Sigmoid colon (tissue), 4 donors: ENCODE measurements at regions not wholly inside any gene's neighbourhood (a gene's known extent, or its start where the extent isn't known, plus 50 kb on each side); places are given as distances from the start of the nearest gene placed in this dataset.

Source experiments
- EP300 ChIP-seq, 4 donors: sonication (generic); formaldehyde crosslinking; IDR thresholded peaks; one replicate each; pipeline ENCODE4 v1.6.1; 2017; ENCODE audit warnings: antibody characterized with exemption in 4 of 4
- POLR2A ChIP-seq, 2 donors: fragments of 450-650 bp; IDR thresholded peaks; one replicate each; pipeline ENCODE4 v1.6.1; 2016; ENCODE audit warnings: antibody characterized with exemption in 2 of 2, mild to moderate bottlenecking in 2 of 2, moderate library complexity in 2 of 2
- POLR2AphosphoS5 ChIP-seq, 4 donors: sonication (generic); formaldehyde crosslinking; IDR thresholded peaks; one replicate each; pipeline ENCODE4 v1.6.1; 2017; ENCODE audit warnings: antibody characterized with exemption in 4 of 4
- TF ChIP-seq, protein P1 (sequence below), 4 experiments: fragments of 450-650 bp in 3 of 4; fragments of 200-600 bp in 1 of 4; IDR thresholded peaks; one replicate each; pipeline ENCODE4 v1.5.1; 2016 to 2019; ENCODE audit warnings: antibody characterized with exemption in 4 of 4, mild to moderate bottlenecking in 3 of 4, moderate library complexity in 2 of 4

DNA sequence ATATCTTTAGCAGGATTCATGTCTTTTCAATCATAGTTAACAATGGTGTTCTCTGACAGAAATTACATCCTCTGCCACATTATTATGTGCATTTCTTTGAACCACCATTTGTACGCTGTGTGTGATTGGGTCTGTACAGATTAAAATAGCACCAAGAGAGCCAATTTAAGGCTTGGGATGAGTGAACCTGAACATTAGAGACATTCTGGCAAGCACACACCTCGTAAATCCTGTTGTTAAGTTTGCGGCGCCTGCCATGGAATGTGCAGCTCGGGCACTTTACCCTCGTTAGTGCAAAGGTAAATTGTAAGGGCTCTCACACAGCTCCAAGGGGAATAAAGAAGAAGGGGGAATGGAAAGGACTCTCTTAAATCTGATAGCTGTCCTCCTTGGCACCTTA, 482.4 kb upstream of the DPPA4 start:
- TF ChIP-seq, protein P1, sequence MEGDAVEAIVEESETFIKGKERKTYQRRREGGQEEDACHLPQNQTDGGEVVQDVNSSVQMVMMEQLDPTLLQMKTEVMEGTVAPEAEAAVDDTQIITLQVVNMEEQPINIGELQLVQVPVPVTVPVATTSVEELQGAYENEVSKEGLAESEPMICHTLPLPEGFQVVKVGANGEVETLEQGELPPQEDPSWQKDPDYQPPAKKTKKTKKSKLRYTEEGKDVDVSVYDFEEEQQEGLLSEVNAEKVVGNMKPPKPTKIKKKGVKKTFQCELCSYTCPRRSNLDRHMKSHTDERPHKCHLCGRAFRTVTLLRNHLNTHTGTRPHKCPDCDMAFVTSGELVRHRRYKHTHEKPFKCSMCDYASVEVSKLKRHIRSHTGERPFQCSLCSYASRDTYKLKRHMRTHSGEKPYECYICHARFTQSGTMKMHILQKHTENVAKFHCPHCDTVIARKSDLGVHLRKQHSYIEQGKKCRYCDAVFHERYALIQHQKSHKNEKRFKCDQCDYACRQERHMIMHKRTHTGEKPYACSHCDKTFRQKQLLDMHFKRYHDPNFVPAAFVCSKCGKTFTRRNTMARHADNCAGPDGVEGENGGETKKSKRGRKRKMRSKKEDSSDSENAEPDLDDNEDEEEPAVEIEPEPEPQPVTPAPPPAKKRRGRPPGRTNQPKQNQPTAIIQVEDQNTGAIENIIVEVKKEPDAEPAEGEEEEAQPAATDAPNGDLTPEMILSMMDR (IDR thresholded peaks at IDR 0.05) = no peak
- TF ChIP-seq POLR2AphosphoS5 (IDR thresholded peaks at IDR 0.05) (no peak), POLR2A (IDR thresholded peaks at IDR 0.05) (no peak), EP300 (IDR thresholded peaks at IDR 0.05) (no peak)
